Ovary (tissue), 3 donors: ENCODE measurements at regions not wholly inside any gene's neighbourhood (a gene's known extent, or its start where the extent isn't known, plus 50 kb on each side); places are given as distances from the start of the nearest gene placed in this dataset.

Experiments used
- CTCF ChIP-seq, 3 donors: fragments of 450-650 bp in 2 of 3; fragments of 200-600 bp in 1 of 3; IDR thresholded peaks; one replicate each; pipeline versions ENCODE4 v1.5.1 to v1.8.0; 2016 to 2022; ENCODE audit warnings: antibody characterized with exemption in 3 of 3, mild to moderate bottlenecking in 1 of 3
- EP300 ChIP-seq: sonication (generic); formaldehyde crosslinking; IDR thresholded peaks from one replicate; pipeline ENCODE4 v1.6.1; 2017; ENCODE audit warnings: antibody characterized with exemption
- POLR2A ChIP-seq: fragments of 450-650 bp; IDR thresholded peaks from one replicate; pipeline ENCODE4 v1.6.1; 2017; ENCODE audit warnings: antibody characterized with exemption, mild to moderate bottlenecking, moderate library complexity
- donor health status: DM: no; HTN: no; CAD: no.

GRCh38 chr14:89578156-89578555 lies 161.1 kb upstream of the FOXN3 start:
- TF ChIP-seq CTCF (IDR thresholded peaks at IDR 0.05) (no peak), POLR2A (no peak), EP300 (no peak)
